OCI-LY7 (cell line): ENCODE measurements at regions not wholly inside any gene's neighbourhood (a gene's known extent, or its start where the extent isn't known, plus 50 kb on each side); places are given as distances from the start of the nearest gene placed in this dataset.
A peak's percentile ranks its signal among the peaks of the same experiment; 100 is the strongest.
"Not testable (repeated sequence)": the region's sequence is repeated elsewhere in the genome, so short reads cannot be mapped to it uniquely, and the experiment has no call there.

Source experiments
- BruUV-seq: library from RNA; stranded (reverse); fragments of 400-500 nt; replicated peaks from 2 replicates; lab custom pipeline; 2021; lab: Mats Ljungman, UMichigan
- CTCF ChIA-PET: fragments of 300-600 bp; sonication (Branson Sonifier 250); formaldehyde crosslinking; loops from one replicate; lab custom pipeline; 2022; ENCODE audit warnings: antibody characterized with exemption; ENCODE audit not compliant: unreplicated experiment; lab: Charles Lee
- POLR2A ChIA-PET: fragments of 300-600 bp; sonication (Branson Sonifier 250); formaldehyde crosslinking; loops from one replicate; lab custom pipeline; 2022; ENCODE audit warnings: antibody characterized with exemption; lab: Charles Lee
- DNase-seq: peaks from one replicate; pipeline ENCODE4 v3.0.0-alpha.2; 2015; ENCODE audit warnings: low spot score
- H2AFZ ChIP-seq: fragments of 200-600 bp; sonication (generic), shearing (Covaris generic); 2 replicates; pipeline ENCODE4 v1.6.1; 2014; ENCODE audit warnings: mild to moderate bottlenecking, antibody characterized with exemption, low read length, moderate library complexity
- H3K27ac ChIP-seq: fragments of 200-600 bp; sonication (generic); 2 replicates; pipeline ENCODE4 v1.5.1; 2014; ENCODE audit warnings: mixed run types, low read depth, mild to moderate bottlenecking, moderate library complexity, low read length, inconsistent platforms; ENCODE audit not compliant: poor library complexity, severe bottlenecking
- H3K36me3 ChIP-seq: fragments of 200-600 bp; sonication (generic); 2 replicates; pipeline ENCODE4 v1.6.1; 2014; ENCODE audit warnings: mild to moderate bottlenecking, antibody characterized with exemption, low read length, moderate library complexity, mixed read lengths; ENCODE audit not compliant: insufficient read depth
- H3K4me1 ChIP-seq: fragments of 200-600 bp; sonication (generic); 2 replicates; pipeline ENCODE4 v1.5.1; 2014; ENCODE audit warnings: mild to moderate bottlenecking, low read length; ENCODE audit not compliant: insufficient read depth, poor library complexity, severe bottlenecking
- H3K4me2 ChIP-seq: fragments of 200-600 bp; sonication (generic); 2 replicates; pipeline ENCODE4 v1.6.1; 2014; ENCODE audit warnings: mild to moderate bottlenecking, low read length
- H3K4me3 ChIP-seq: fragments of 200-600 bp; sonication (generic); 2 replicates; pipeline ENCODE4 v1.5.1; 2014; ENCODE audit warnings: mild to moderate bottlenecking, low read depth, low read length; ENCODE audit not compliant: poor library complexity, severe bottlenecking
- H3K79me2 ChIP-seq: fragments of 200-600 bp; sonication (generic); 2 replicates; pipeline ENCODE4 v1.6.1; 2016; ENCODE audit warnings: low read depth, mild to moderate bottlenecking, low read length, moderate library complexity, mixed read lengths; ENCODE audit not compliant: insufficient read depth
- H3K9me2 ChIP-seq: fragments of 200-600 bp; sonication (generic); 2 replicates; pipeline ENCODE4 v1.6.1; 2016; ENCODE audit warnings: mild to moderate bottlenecking, low read length, mixed read lengths; ENCODE audit not compliant: insufficient read depth
- H3K9me3 ChIP-seq: fragments of 200-600 bp; sonication (generic); 2 replicates; pipeline ENCODE4 v1.6.1; 2014; ENCODE audit warnings: mild to moderate bottlenecking, mixed run types, low read length, mixed read lengths
- H4K20me1 ChIP-seq: fragments of 200-600 bp; sonication (generic); 2 replicates; pipeline ENCODE4 v1.6.1; 2014; ENCODE audit warnings: mild to moderate bottlenecking, antibody characterized with exemption, low read length, moderate library complexity, mixed read lengths; ENCODE audit not compliant: insufficient read depth
- intact Hi-C: fragments of 100-400 bp; cut with micrococcal nuclease; formaldehyde crosslinking; loops from one replicate; pipeline ENCODE4 v1.10.0; 2022; ENCODE audit not compliant: unreplicated experiment

- H3K79me2 ChIP-seq, DNase-seq, H4K20me1 ChIP-seq, H3K27ac ChIP-seq, H3K36me3 ChIP-seq, intact Hi-C loops, CTCF ChIA-PET, H3K4me2 ChIP-seq, POLR2A ChIA-PET, H3K9me3 ChIP-seq, H3K4me1 ChIP-seq, H3K9me2 ChIP-seq, BruUV-seq, H2AFZ ChIP-seq: not testable (repeated sequence)
- H3K4me3 ChIP-seq, result peak overlapping the region; percentile 62
Measured at GRCh38 chr5:177875900-177876238, 93.2 kb upstream of the FAM153A start.

- peak overlapping the region; percentile 62 for H3K4me3 ChIP-seq
- H3K79me2 ChIP-seq, H3K9me2 ChIP-seq, H3K4me1 ChIP-seq, H3K9me3 ChIP-seq, intact Hi-C loops, H3K36me3 ChIP-seq, BruUV-seq, POLR2A ChIA-PET, CTCF ChIA-PET, H2AFZ ChIP-seq, H3K27ac ChIP-seq, H4K20me1 ChIP-seq: not testable (repeated sequence)
- H3K4me2 ChIP-seq, result 0 out of 2 replicates have a peak overlapping the region, but pooled peaks have one; percentile 39
- DNase-seq, result peak; percentile 23
Measured at GRCh38 chr5:177875013-177875899, 92.6 kb upstream of the FAM153A start.

- H3K9me2 ChIP-seq, BruUV-seq, POLR2A ChIA-PET, H3K4me3 ChIP-seq, H3K4me1 ChIP-seq, CTCF ChIA-PET, DNase-seq, H3K36me3 ChIP-seq, H4K20me1 ChIP-seq, intact Hi-C loops, H3K4me2 ChIP-seq, H3K79me2 ChIP-seq, H3K9me3 ChIP-seq, H3K27ac ChIP-seq, H2AFZ ChIP-seq: not testable (repeated sequence)
Measured at GRCh38 chr5:177863822-177864446, 81.2 kb upstream of the FAM153A start.

GRCh38 chr5:177857642-177858200 is 75.0 kb upstream of the FAM153A start:
- H2AFZ ChIP-seq, H3K27ac ChIP-seq, DNase-seq, H3K4me1 ChIP-seq, intact Hi-C loops, H3K4me3 ChIP-seq, CTCF ChIA-PET, H3K9me3 ChIP-seq, H3K9me2 ChIP-seq, POLR2A ChIA-PET, H4K20me1 ChIP-seq, BruUV-seq, H3K4me2 ChIP-seq, H3K79me2 ChIP-seq, H3K36me3 ChIP-seq: not testable (repeated sequence)

GRCh38 chr5:177856474-177856873 is 73.8 kb upstream of the FAM153A start:
- H3K9me2 ChIP-seq, DNase-seq, H4K20me1 ChIP-seq, CTCF ChIA-PET, H3K27ac ChIP-seq, H3K4me2 ChIP-seq, H3K4me1 ChIP-seq, H3K36me3 ChIP-seq, POLR2A ChIA-PET, H3K79me2 ChIP-seq, intact Hi-C loops, H2AFZ ChIP-seq, BruUV-seq, H3K4me3 ChIP-seq, H3K9me3 ChIP-seq: not testable (repeated sequence)

GRCh38 chr5:177847914-177848313 is 65.2 kb upstream of the FAM153A start:
- H2AFZ ChIP-seq, H3K4me1 ChIP-seq, BruUV-seq, H3K79me2 ChIP-seq, H3K27ac ChIP-seq, intact Hi-C loops, H3K9me2 ChIP-seq, H3K4me3 ChIP-seq, CTCF ChIA-PET, H4K20me1 ChIP-seq, POLR2A ChIA-PET, DNase-seq, H3K36me3 ChIP-seq, H3K4me2 ChIP-seq, H3K9me3 ChIP-seq: not testable (repeated sequence)
